Trophoblast cell (in vitro differentiated cells and primary cell): ENCODE measurements at regions not wholly inside any gene's neighbourhood (a gene's known extent, or its start where the extent isn't known, plus 50 kb on each side); places are given as distances from the start of the nearest gene placed in this dataset.

Experiments
- DNase-seq, 2 donors: peaks; one replicate each; pipeline ENCODE4 v3.0.0-alpha.2; 2016
- H2AFZ ChIP-seq: 2 replicates; pipeline ENCODE4 v1.6.1; 2013; ENCODE audit warnings: low read length, moderate library complexity, mild to moderate bottlenecking; ENCODE audit not compliant: insufficient read depth, poor library complexity
- H2AK5ac ChIP-seq: 2 replicates; pipeline ENCODE4 v1.6.1; 2013; ENCODE audit warnings: mild to moderate bottlenecking, low read length
- H2BK120ac ChIP-seq: 2 replicates; pipeline ENCODE4 v1.6.1; 2013; ENCODE audit warnings: low read length, mild to moderate bottlenecking, moderate library complexity; ENCODE audit not compliant: insufficient read depth, poor library complexity
- H2BK12ac ChIP-seq: 2 replicates; pipeline ENCODE4 v1.6.1; 2013; ENCODE audit warnings: mild to moderate bottlenecking, low read length, moderate library complexity
- H2BK5ac ChIP-seq: 2 replicates; pipeline ENCODE4 v1.6.1; 2013; ENCODE audit warnings: low read length, low read depth, moderate library complexity, mild to moderate bottlenecking; ENCODE audit not compliant: poor library complexity
- H3K14ac ChIP-seq: 2 replicates; pipeline ENCODE4 v1.6.1; 2013; ENCODE audit warnings: mild to moderate bottlenecking, low read length
- H3K18ac ChIP-seq: 2 replicates; pipeline ENCODE4 v1.6.1; 2013; ENCODE audit warnings: mild to moderate bottlenecking, low read length
- H3K23ac ChIP-seq: 2 replicates; pipeline ENCODE4 v1.6.1; 2013; ENCODE audit warnings: low read length
- H3K27ac ChIP-seq: 2 replicates; pipeline ENCODE4 v1.5.1; 2013; ENCODE audit warnings: low read depth, mild to moderate bottlenecking, inconsistent platforms, low read length, moderate library complexity
- H3K27me3 ChIP-seq: 2 replicates; pipeline ENCODE4 v1.6.1; 2013; ENCODE audit warnings: inconsistent platforms, mild to moderate bottlenecking, low read length, moderate library complexity; ENCODE audit not compliant: insufficient read depth
- H3K36me3 ChIP-seq, 2 experiments: 1 replicate in 1 of 2; 2 replicates in 1 of 2; pipeline ENCODE4 v1.6.1; 2013; ENCODE audit warnings: low read length in 2 of 2, mild to moderate bottlenecking in 2 of 2, moderate library complexity in 1 of 2; ENCODE audit not compliant: insufficient read depth in 2 of 2, control insufficient read depth in 1 of 2
- H3K4ac ChIP-seq: 2 replicates; pipeline ENCODE4 v1.6.1; 2013; ENCODE audit warnings: low read depth, mild to moderate bottlenecking, low read length, moderate library complexity
- H3K4me1 ChIP-seq, 2 experiments: 1 replicate in 1 of 2; 2 replicates in 1 of 2; pipeline ENCODE4 v1.6.1; 2013; ENCODE audit warnings: low read length in 2 of 2, mild to moderate bottlenecking in 2 of 2, moderate library complexity in 1 of 2; ENCODE audit not compliant: insufficient read depth in 2 of 2, control insufficient read depth in 1 of 2
- H3K4me2 ChIP-seq: 2 replicates; pipeline ENCODE4 v1.6.1; 2013; ENCODE audit warnings: inconsistent platforms, mild to moderate bottlenecking, low read length, moderate library complexity
- H3K4me3 ChIP-seq: 2 replicates; pipeline ENCODE4 v1.5.1; 2013; ENCODE audit warnings: mild to moderate bottlenecking, low read depth, low read length, inconsistent platforms
- H3K79me1 ChIP-seq: one replicate; pipeline ENCODE4 v1.6.1; 2013; ENCODE audit warnings: low read length
- H3K79me2 ChIP-seq: 2 replicates; pipeline ENCODE4 v1.6.1; 2013; ENCODE audit warnings: low read length, mild to moderate bottlenecking; ENCODE audit not compliant: control insufficient read depth, insufficient read depth, poor library complexity
- H3K9ac ChIP-seq: 2 replicates; pipeline ENCODE4 v1.6.1; 2013; ENCODE audit warnings: mild to moderate bottlenecking, low read length
- H3K9me3 ChIP-seq: 2 replicates; pipeline ENCODE4 v1.6.1; 2013; ENCODE audit warnings: low read depth, mild to moderate bottlenecking, control low read depth, inconsistent platforms, low read length; ENCODE audit not compliant: insufficient read depth
- H4K12ac ChIP-seq: 2 replicates; pipeline ENCODE4 v1.6.1; 2013; ENCODE audit warnings: low read depth, mild to moderate bottlenecking, low read length, moderate library complexity
- H4K8ac ChIP-seq: 2 replicates; pipeline ENCODE4 v1.6.1; 2013; ENCODE audit warnings: low read depth, mild to moderate bottlenecking, low read length, moderate library complexity
- H4K91ac ChIP-seq: one replicate; pipeline ENCODE4 v1.6.1; 2013; ENCODE audit warnings: low read depth, mild to moderate bottlenecking, low read length, moderate library complexity
- WGBS: extraction: QIAGEN DNeasy Blood & Tissue Kit; methylation state at CpG from one replicate; pipeline ENCODE4 v1.1.7; 2013; ENCODE audit warnings: missing lambda C conversion rate; ENCODE audit not compliant: insufficient read length, insufficient coverage; ENCODE audit errors: extremely low coverage; 5-methylcytosine and 5-hydroxymethylcytosine counted together

- Histone ChIP-seq H2BK12ac (no peak overlapping the region), H3K14ac (peak overlapping the region; percentile 81), H3K79me1 (peaks cover 32% of the 10 kb centered on the region), H3K23ac (no peak overlapping the region), H3K36me3 (no peaks in the 10 kb centered on the region), H3K4me1 (peaks cover 7 to 18% of the 10 kb centered on the region in 2 experiments), H2AFZ (no peak overlapping the region), H3K4me2 (no peak overlapping the region), H4K12ac (no peak overlapping the region), H4K8ac (peak overlapping the region; percentile 14), H3K4ac (no peak overlapping the region), H4K91ac (peak overlapping the region; percentile 86), H3K79me2 (peaks cover 2% of the 10 kb centered on the region), H2BK120ac (peak overlapping the region; percentile 78), H3K4me3 (no peak overlapping the region), H2BK5ac (peak overlapping the region; percentile 58), H3K18ac (no peak overlapping the region), H3K27me3 (no peaks in the 10 kb centered on the region), H3K9me3 (no peaks in the 10 kb centered on the region), H3K27ac (peak overlapping the region; percentile 99), H2AK5ac (no peak overlapping the region), H3K9ac (no peak overlapping the region)
- no CpG with 5 or more reads among the region's 2 CpGs for WGBS
- no peak for DNase-seq
These were observed 125.1 kb upstream of the BTBD3 start for GRCh38 chr20:11792568-11792953.

- H3K79me2 ChIP-seq = peaks cover 2% of the 10 kb centered on the region
- H3K18ac ChIP-seq = no peak overlapping the region
- H3K4me3 ChIP-seq = no peak overlapping the region
- H3K27me3 ChIP-seq = no peaks in the 10 kb centered on the region
- no peak overlapping the region for H2AFZ ChIP-seq
- peak overlapping the region; percentile 18 for H2BK12ac ChIP-seq
- H3K14ac ChIP-seq = peak overlapping the region; percentile 11
- H3K4ac ChIP-seq = no peak overlapping the region
- no CpG with 5 or more reads among the region's 3 CpGs for WGBS
- peak overlapping the region; percentile 8 for H4K91ac ChIP-seq
- H2BK5ac ChIP-seq = no peak overlapping the region
- no peak overlapping the region for H2BK120ac ChIP-seq
- H3K9ac ChIP-seq = no peak overlapping the region
- no peak overlapping the region for H4K8ac ChIP-seq
- no peak overlapping the region for H3K4me2 ChIP-seq
- H3K79me1 ChIP-seq = peaks cover 28% of the 10 kb centered on the region
- H3K36me3 ChIP-seq = no peaks in the 10 kb centered on the region
- H3K23ac ChIP-seq = no peak overlapping the region
- no peak overlapping the region for H2AK5ac ChIP-seq
- H3K4me1 ChIP-seq = peaks cover 10 to 17% of the 10 kb centered on the region in 2 experiments
- no peak overlapping the region for H4K12ac ChIP-seq
- DNase-seq = peak in 1 of 2 donors; percentile 60
- H3K27ac ChIP-seq = no peak overlapping the region
- no peaks in the 10 kb centered on the region for H3K9me3 ChIP-seq
These were observed 123.2 kb upstream of the BTBD3 start for GRCh38 chr20:11794525-11794924.

GRCh38 chr20:11795071-11795615 lies 122.5 kb upstream of the BTBD3 start:
- peak; percentile 43 to 87 for DNase-seq

GRCh38 chr20:11796026-11796425 lies 121.7 kb upstream of the BTBD3 start:
- no peak overlapping the region for H3K4me2 ChIP-seq
- peak overlapping the region; percentile 34 for H2BK120ac ChIP-seq
- WGBS = 50% methylated on average over 2 of the region's 4 CpGs
- no peak overlapping the region for H3K4me3 ChIP-seq
- H3K18ac ChIP-seq = no peak overlapping the region
- H3K14ac ChIP-seq = no peak overlapping the region
- no peaks in the 10 kb centered on the region for H3K9me3 ChIP-seq
- H2AFZ ChIP-seq = no peak overlapping the region
- H2BK12ac ChIP-seq = no peak overlapping the region
- no peak overlapping the region for H3K27ac ChIP-seq
- H3K9ac ChIP-seq = no peak overlapping the region
- no peak overlapping the region for H3K23ac ChIP-seq
- H2BK5ac ChIP-seq = no peak overlapping the region
- H4K12ac ChIP-seq = no peak overlapping the region
- no peak for DNase-seq
- H3K27me3 ChIP-seq = no peaks in the 10 kb centered on the region
- no peak overlapping the region for H4K91ac ChIP-seq
- H3K4ac ChIP-seq = no peak overlapping the region
- peaks cover 26% of the 10 kb centered on the region for H3K79me1 ChIP-seq
- no peak overlapping the region for H2AK5ac ChIP-seq
- H3K79me2 ChIP-seq = peaks cover 3% of the 10 kb centered on the region
- peaks cover 7 to 13% of the 10 kb centered on the region in 2 experiments for H3K4me1 ChIP-seq
- no peaks in the 10 kb centered on the region for H3K36me3 ChIP-seq
- no peak overlapping the region for H4K8ac ChIP-seq

More at GRCh38 chr20:11795071-11795615, 122.5 kb upstream of the BTBD3 start:
- Histone ChIP-seq H3K27ac (no peak overlapping the region), H2BK120ac (peak overlapping the region; percentile 30), H3K4me1 (peaks cover 8 to 15% of the 10 kb centered on the region in 2 experiments), H3K27me3 (no peaks in the 10 kb centered on the region), H3K36me3 (no peaks in the 10 kb centered on the region), H3K18ac (no peak overlapping the region), H3K9me3 (no peaks in the 10 kb centered on the region), H3K4ac (no peak overlapping the region), H3K4me3 (no peak overlapping the region), H4K8ac (no peak overlapping the region), H3K4me2 (no peak overlapping the region), H3K23ac (no peak overlapping the region), H3K79me1 (peaks cover 26% of the 10 kb centered on the region), H2BK5ac (no peak overlapping the region), H2AFZ (no peak overlapping the region), H3K9ac (no peak overlapping the region), H2AK5ac (peak overlapping the region; percentile 35), H2BK12ac (peak overlapping the region; percentile 55), H3K79me2 (peaks cover 2% of the 10 kb centered on the region), H4K12ac (no peak overlapping the region), H3K14ac (peak overlapping the region; percentile 14), H4K91ac (peak overlapping the region; percentile 39)
- no CpG with 5 or more reads among the region's 8 CpGs for WGBS
